LNCAP (cell line): ENCODE measurements at regions not wholly inside any gene's neighbourhood (a gene's known extent, or its start where the extent isn't known, plus 50 kb on each side); places are given as distances from the start of the nearest gene placed in this dataset.

Source experiments
- TF ChIP-seq, protein P1 (sequence below): fragments of 450-650 bp; IDR thresholded peaks from 2 replicates; pipeline ENCODE4 v1.5.1; 2017; ENCODE audit warnings: mild to moderate bottlenecking

DNA sequence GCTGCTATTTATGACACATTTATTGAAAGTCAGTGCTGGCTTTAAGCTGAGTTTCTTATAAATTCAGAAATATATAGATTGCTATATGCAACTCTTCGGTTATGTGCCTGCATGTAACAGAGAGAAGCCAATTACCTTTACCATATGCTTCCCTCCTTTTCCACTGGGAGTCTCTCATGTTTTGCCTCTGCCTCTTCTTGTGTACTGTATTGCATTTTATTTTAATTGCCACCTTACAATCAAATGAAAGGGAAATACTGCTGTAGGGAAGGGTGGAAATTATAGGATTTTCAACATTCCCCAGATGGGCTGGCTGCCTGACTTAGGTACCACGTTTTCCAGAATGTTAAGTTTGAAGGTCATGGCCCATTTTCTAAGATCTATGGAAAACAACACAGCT, 655.4 kb upstream of the SLIT2 start:
- TF ChIP-seq, protein P1, sequence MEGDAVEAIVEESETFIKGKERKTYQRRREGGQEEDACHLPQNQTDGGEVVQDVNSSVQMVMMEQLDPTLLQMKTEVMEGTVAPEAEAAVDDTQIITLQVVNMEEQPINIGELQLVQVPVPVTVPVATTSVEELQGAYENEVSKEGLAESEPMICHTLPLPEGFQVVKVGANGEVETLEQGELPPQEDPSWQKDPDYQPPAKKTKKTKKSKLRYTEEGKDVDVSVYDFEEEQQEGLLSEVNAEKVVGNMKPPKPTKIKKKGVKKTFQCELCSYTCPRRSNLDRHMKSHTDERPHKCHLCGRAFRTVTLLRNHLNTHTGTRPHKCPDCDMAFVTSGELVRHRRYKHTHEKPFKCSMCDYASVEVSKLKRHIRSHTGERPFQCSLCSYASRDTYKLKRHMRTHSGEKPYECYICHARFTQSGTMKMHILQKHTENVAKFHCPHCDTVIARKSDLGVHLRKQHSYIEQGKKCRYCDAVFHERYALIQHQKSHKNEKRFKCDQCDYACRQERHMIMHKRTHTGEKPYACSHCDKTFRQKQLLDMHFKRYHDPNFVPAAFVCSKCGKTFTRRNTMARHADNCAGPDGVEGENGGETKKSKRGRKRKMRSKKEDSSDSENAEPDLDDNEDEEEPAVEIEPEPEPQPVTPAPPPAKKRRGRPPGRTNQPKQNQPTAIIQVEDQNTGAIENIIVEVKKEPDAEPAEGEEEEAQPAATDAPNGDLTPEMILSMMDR: no peak

DNA sequence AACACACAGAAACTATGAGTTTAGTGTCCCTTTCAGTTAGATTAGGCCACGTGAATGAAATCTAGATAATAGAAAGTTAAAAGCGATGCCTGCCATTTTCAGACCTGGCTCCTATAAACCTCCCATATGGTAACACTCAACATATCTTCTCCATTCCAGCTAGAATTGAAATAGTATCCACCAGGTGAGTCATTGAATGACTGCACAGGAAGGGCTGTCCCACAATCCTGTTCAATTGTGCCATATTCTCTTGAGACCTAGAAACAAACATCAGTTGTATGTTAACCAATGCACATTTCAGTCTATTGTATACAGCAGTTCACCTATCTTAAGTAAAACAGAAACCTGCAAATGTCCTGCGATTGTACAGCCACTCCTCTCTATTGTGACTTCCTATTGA, 659.3 kb upstream of the SLIT2 start:
- TF ChIP-seq, protein P1: no peak

DNA sequence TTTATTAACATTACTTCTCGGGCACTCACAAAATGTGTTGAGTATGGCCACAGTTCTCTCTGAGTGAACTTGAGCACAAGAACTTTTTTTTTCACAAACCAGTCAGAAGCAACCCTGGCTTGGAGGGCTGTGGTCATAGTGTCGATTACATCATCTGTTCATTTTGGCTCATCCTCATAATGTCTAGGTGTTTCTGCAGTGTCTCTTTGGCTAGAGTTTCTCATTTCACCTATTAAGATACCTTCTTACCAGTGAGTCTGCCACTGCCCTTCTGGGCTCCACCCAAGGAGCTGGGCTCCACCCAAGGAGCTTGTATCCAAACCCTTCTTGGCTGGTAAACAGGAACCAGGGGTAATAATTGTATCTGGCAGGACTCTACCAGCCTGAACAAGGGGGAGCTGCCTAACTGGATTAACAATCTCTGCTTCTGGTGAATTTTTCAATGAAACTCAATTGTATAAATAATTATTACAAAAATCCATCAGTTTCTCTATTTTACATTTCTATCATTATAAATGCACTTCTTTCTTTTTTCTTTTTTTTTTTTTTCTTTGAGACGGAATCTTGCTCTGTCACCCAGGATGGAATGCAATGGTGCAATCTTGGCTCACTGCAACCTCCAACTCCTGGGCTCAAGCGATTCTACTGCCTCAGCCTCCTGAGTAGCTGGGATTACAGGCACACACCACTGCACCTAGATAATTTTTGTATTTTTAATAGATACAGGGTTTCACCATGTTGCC, 667.7 kb upstream of the SLIT2 start:
- TF ChIP-seq, protein P1: no peak

DNA sequence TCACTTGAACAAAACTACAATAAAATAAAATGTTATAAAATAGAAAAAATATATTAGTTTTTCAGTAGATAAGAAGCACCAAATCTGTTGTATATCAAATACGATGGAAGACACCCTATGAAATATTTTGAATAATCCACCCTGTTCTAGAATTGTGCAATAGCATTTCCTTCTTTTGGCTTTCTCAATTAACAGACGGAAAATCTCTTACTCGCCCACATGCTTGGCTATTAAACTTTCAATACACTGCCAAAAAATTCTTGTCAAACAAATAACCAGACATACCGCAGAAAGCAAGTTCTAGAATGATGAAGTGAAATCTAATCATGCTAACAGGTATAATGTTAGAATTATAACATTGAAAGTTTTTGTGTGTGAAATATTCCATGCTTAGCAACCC, 671.6 kb upstream of the SLIT2 start:
- TF ChIP-seq, protein P1: no peak

DNA sequence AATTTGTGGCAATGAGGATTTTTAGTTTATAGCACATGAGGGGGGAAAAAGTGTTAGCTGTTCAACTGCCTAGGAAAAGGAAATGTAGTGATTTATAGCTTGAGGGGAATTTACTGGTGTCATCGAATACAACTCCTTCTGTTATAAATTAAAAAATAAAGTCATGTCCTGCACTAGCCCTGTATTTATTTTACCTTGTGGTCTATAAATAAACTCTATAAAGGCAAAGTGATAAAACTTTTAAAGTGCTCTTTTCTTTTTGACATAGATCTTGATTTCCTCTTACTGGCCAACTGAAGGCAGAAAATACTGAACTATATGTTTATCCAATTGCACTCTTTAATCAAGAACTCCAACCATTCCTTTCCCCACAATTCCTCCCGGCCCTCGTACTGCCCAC, 672.1 kb upstream of the SLIT2 start:
- TF ChIP-seq, protein P1: no peak

DNA sequence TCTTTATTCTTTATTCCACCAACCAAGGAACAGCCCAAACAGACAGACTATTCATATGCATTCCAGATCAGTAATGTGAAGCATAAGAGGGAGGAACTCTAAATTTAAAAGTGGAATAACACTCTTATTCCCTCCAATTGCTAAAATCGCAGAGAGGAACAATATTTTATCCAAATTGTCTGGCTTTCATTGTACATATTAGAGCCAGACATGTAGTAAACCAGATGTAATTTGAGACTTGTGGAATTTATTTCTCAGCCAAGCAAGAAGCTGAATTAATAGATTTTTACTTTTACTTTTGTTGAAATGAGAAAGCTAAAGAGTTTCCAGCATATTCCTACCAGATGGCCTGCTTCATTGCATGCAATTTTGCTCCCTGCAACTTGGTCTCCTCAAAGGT, 674.6 kb upstream of the SLIT2 start:
- TF ChIP-seq, protein P1: no peak

DNA sequence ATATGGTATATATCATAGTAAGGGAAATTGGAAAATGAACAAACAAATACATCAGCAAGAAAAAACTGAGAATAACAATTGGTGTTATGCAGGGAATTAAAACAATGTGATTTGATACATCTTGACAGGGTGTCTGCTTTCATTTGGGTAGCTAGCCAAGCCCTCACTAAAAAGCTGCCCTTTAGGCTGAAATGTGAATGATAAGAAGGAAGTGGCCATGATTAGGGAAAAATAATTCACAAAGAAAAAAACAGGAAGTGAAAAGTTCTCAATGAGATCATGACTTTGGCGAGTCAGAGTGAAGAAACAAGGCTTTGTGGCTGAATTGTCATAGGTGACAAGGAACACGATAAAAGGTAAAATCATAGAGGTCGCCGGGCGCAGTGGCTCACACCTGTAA, 675.8 kb upstream of the SLIT2 start:
- TF ChIP-seq, protein P1: no peak

DNA sequence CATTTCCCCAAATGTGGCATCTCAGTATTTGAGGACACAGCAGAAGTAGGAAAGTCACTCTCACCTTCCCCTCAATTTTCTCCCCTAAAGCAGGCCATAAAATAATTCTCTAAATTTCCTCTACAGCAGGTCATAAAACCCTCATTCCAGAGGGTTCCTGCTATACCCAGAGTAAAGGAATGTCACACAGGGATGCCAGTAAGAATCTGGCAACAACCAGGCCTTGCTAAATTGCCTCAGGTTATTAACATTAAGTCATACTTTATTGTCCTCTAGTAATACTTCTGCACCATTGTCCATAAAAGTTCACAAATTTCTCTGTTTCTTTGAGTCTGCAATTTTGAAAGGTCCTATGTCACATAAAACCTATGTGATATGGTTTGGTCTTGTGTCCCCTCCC, 685.7 kb upstream of the SLIT2 start:
- TF ChIP-seq, protein P1: no peak
